ENCODE measurements at regions not wholly inside any gene's neighbourhood (a gene's known extent, or its start where the extent isn't known, plus 50 kb on each side); places are given as distances from the start of the nearest gene placed in this dataset.
A peak's percentile ranks its signal among the peaks of the same experiment; 100 is the strongest.

- no peak for DNase-seq
Measured at GRCh38 chr10:61317706-61318105, 135.5 kb downstream of the TMEM26 start.

- DNase-seq = no peak
Measured at GRCh38 chr10:61316676-61317265, 136.4 kb downstream of the TMEM26 start.

GRCh38 chr10:61314273-61314672 is 138.9 kb downstream of the TMEM26 start:
- DNase-seq = no peak

GRCh38 chr10:61313460-61313859 is 139.7 kb downstream of the TMEM26 start:
- DNase-seq = no peak

GRCh38 chr10:61304746-61305145 is 148.4 kb downstream of the TMEM26 start:
- no peak for DNase-seq

- no peak for DNase-seq
Measured at GRCh38 chr10:61302124-61302523, 151.1 kb downstream of the TMEM26 start.

- DNase-seq = no peak
Measured at GRCh38 chr10:61301575-61301974, 151.6 kb downstream of the TMEM26 start.

GRCh38 chr10:61299841-61300240 is 153.3 kb downstream of the TMEM26 start:
- no peak for DNase-seq

- DNase-seq = no peak
Measured at GRCh38 chr10:61299156-61299555, 154.0 kb downstream of the TMEM26 start.

GRCh38 chr10:61298194-61298593 is 155.0 kb downstream of the TMEM26 start:
- no peak for DNase-seq

- DNase-seq = no peak
Measured at GRCh38 chr10:61296161-61296560, 157.0 kb downstream of the TMEM26 start.

- DNase-seq = no peak
Measured at GRCh38 chr10:61294131-61294530, 159.1 kb downstream of the TMEM26 start.

GRCh38 chr10:61289813-61290212 is 163.4 kb downstream of the TMEM26 start:
- no peak for DNase-seq

- DNase-seq = no peak
Measured at GRCh38 chr10:61286686-61287085, 166.5 kb downstream of the TMEM26 start.

- no peak for DNase-seq
Measured at GRCh38 chr10:61285749-61286148, 167.4 kb downstream of the TMEM26 start.

GRCh38 chr10:61284222-61284890 is 168.8 kb downstream of the TMEM26 start:
- DNase-seq = peak; percentile 27

- DNase-seq = no peak
Measured at GRCh38 chr10:61283481-61284221, 169.5 kb downstream of the TMEM26 start.

- no peak for DNase-seq
Measured at GRCh38 chr10:61283066-61283465, 170.1 kb downstream of the TMEM26 start.

GRCh38 chr10:61280303-61280702 is 172.9 kb downstream of the TMEM26 start:
- DNase-seq = no peak

GRCh38 chr10:61279400-61279799 is 173.8 kb downstream of the TMEM26 start:
- DNase-seq = no peak

- DNase-seq = no peak
Measured at GRCh38 chr10:61278556-61278955, 174.6 kb downstream of the TMEM26 start.

GRCh38 chr10:61272781-61273180 is 180.4 kb downstream of the TMEM26 start:
- DNase-seq = no peak

GRCh38 chr10:61271127-61271780 is 181.9 kb downstream of the TMEM26 start:
- no peak for DNase-seq

GRCh38 chr10:61263518-61263917 is 189.7 kb downstream of the TMEM26 start:
- DNase-seq = no peak
